Loucy (cell line): ENCODE measurements at regions not wholly inside any gene's neighbourhood (a gene's known extent, or its start where the extent isn't known, plus 50 kb on each side); places are given as distances from the start of the nearest gene placed in this dataset.

Source experiments
- EZH2phosphoT487 ChIP-seq: fragments of 200-600 bp; IDR thresholded peaks from 2 replicates; pipeline ENCODE4 v1.6.1; 2018; ENCODE audit warnings: antibody characterized with exemption, mild to moderate bottlenecking, moderate library complexity, borderline replicate concordance
- TF ChIP-seq, protein P1 (sequence below): fragments of 200-600 bp; sonication (generic); conservative IDR thresholded peaks from 2 replicates; pipeline ENCODE4 v1.5.1; 2014; ENCODE audit warnings: mild to moderate bottlenecking, antibody characterized with exemption, low read length

DNA sequence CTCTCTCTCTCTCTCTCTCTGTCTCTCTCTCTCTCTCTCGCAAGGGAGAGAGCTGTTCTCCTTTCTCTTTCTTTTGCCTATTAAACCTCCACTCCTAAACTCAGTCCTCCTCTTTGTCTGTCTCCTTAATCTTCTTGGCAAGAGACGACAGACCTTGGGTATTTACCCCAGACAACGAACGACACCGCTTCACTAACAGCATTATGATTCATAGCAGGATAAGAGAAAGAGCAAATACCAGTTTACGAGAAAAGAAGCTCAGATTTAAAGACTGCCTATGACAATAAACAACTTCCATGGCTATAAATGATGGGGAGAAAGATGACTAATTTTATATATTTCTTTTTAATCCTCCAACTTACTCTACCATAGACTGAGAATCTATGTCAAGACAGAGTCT, 1396.5 kb upstream of the CELF2 start:
- TF ChIP-seq, protein P1, sequence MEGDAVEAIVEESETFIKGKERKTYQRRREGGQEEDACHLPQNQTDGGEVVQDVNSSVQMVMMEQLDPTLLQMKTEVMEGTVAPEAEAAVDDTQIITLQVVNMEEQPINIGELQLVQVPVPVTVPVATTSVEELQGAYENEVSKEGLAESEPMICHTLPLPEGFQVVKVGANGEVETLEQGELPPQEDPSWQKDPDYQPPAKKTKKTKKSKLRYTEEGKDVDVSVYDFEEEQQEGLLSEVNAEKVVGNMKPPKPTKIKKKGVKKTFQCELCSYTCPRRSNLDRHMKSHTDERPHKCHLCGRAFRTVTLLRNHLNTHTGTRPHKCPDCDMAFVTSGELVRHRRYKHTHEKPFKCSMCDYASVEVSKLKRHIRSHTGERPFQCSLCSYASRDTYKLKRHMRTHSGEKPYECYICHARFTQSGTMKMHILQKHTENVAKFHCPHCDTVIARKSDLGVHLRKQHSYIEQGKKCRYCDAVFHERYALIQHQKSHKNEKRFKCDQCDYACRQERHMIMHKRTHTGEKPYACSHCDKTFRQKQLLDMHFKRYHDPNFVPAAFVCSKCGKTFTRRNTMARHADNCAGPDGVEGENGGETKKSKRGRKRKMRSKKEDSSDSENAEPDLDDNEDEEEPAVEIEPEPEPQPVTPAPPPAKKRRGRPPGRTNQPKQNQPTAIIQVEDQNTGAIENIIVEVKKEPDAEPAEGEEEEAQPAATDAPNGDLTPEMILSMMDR, result no peak
- TF ChIP-seq EZH2phosphoT487, result no peak
